Lung (tissue), 11 donors: ENCODE measurements at regions not wholly inside any gene's neighbourhood (a gene's known extent, or its start where the extent isn't known, plus 50 kb on each side); places are given as distances from the start of the nearest gene placed in this dataset.

ENCODE experiments used
- ATAC-seq: fragments of 200-7000 bp; cut with Tn5 transposase; one replicate; pipeline ENCODE4 v1.9.1; 2020; ENCODE audit warnings: moderate number of reproducible peaks; ENCODE audit not compliant: insufficient read depth, low FRiP score
- DNase-seq, 3 donors: peaks; one replicate each; pipeline ENCODE4 v3.0.0-alpha.2; 2013 to 2017
- H3K27ac ChIP-seq, 2 donors: one replicate each; pipeline ENCODE4 v1.5.1; 2013; ENCODE audit warnings: mild to moderate bottlenecking in 2 of 2, moderate library complexity in 2 of 2, control low read depth in 1 of 2, inconsistent platforms in 1 of 2, low read depth in 1 of 2, low read length in 1 of 2
- H3K27me3 ChIP-seq, 3 donors: one replicate each; pipeline ENCODE4 v1.5.1; 2013; ENCODE audit warnings: low read length in 2 of 3; ENCODE audit not compliant: control insufficient read depth in 3 of 3, insufficient read depth in 3 of 3
- H3K36me3 ChIP-seq, 4 donors: one replicate each; pipeline ENCODE4 v1.5.1; 2013; ENCODE audit warnings: low read length in 4 of 4, mild to moderate bottlenecking in 1 of 4, moderate library complexity in 1 of 4; ENCODE audit not compliant: control insufficient read depth in 4 of 4, insufficient read depth in 4 of 4
- H3K4me1 ChIP-seq, 5 donors: one replicate each; pipeline ENCODE4 v1.5.1; 2013; ENCODE audit warnings: low read length in 5 of 5, mild to moderate bottlenecking in 2 of 5, moderate library complexity in 1 of 5; ENCODE audit not compliant: control insufficient read depth in 5 of 5, insufficient read depth in 5 of 5
- H3K4me3 ChIP-seq: one replicate; pipeline ENCODE4 v1.5.1; 2013; ENCODE audit warnings: mild to moderate bottlenecking, control low read depth, moderate library complexity
- H3K9ac ChIP-seq, 2 donors: one replicate each; pipeline ENCODE4 v1.5.1; 2013; ENCODE audit warnings: low read length in 2 of 2, control low read depth in 1 of 2; ENCODE audit not compliant: insufficient read depth in 1 of 2
- H3K9me3 ChIP-seq, 4 donors: one replicate each; pipeline ENCODE4 v1.5.1; 2013; ENCODE audit warnings: low read length in 3 of 4, mild to moderate bottlenecking in 1 of 4, moderate library complexity in 1 of 4; ENCODE audit not compliant: control insufficient read depth in 4 of 4, insufficient read depth in 3 of 4
- CTCF ChIP-seq: IDR thresholded peaks from 2 replicates; pipeline ENCODE4 v1.5.1; 2012; ENCODE audit warnings: mild to moderate bottlenecking; ENCODE audit errors: control extremely low read depth, extremely low read depth
- whole genome bisulfite sequencing, 2 donors: extraction: QIAGEN DNeasy Blood & Tissue Kit; methylation state at CpG; one replicate each; pipeline ENCODE4 v1.1.7; 2013; 5-methylcytosine and 5-hydroxymethylcytosine counted together
- donor health status: control.
- donor health status: control.
- donor health status: Bipolar disorder and iron deficiency.
- donor health status: healthy.
- donor health status: DM: yes; HTN: yes; CAD: no.

GRCh38 chr2:225137971-225138370 is 95.7 kb upstream of the DOCK10 start:
- ATAC-seq (no peak), DNase-seq (no peak)
- WGBS, 2 donors = 67 to 71% methylated on average over 2 of the region's 2 CpGs
- no peak for TF ChIP-seq CTCF
- peaks cover 0 to 3% (median 1%) of the 10 kb centered on the region in 4 donors for H3K9me3 ChIP-seq
- H3K36me3 ChIP-seq = no peaks in the 10 kb centered on the region
- H3K9ac ChIP-seq = no peak overlapping the region
- H3K4me3 ChIP-seq = no peak overlapping the region
- no peak overlapping the region for H3K27ac ChIP-seq
- no peaks in the 10 kb centered on the region for H3K4me1 ChIP-seq
- H3K27me3 ChIP-seq = no peaks in the 10 kb centered on the region

GRCh38 chr2:225136552-225136951 is 94.3 kb upstream of the DOCK10 start:
- ATAC-seq = no peak
- Histone ChIP-seq H3K9ac (no peak overlapping the region), H3K36me3 (no peaks in the 10 kb centered on the region), H3K4me1 (no peaks in the 10 kb centered on the region), H3K9me3 (peaks cover 0 to 3% (median under 1%) of the 10 kb centered on the region in 4 donors), H3K27me3 (no peaks in the 10 kb centered on the region), H3K27ac (no peak overlapping the region), H3K4me3 (no peak overlapping the region)
- no peak for TF ChIP-seq CTCF
- DNase-seq = no peak
- 83 to 89% methylated on average over 1 of the region's 1 CpG for WGBS, 2 donors

GRCh38 chr2:225131898-225132297 is 89.6 kb upstream of the DOCK10 start:
- H3K9me3 ChIP-seq = no peaks in the 10 kb centered on the region
- no peak for DNase-seq
- H3K36me3 ChIP-seq = no peaks in the 10 kb centered on the region
- no peak overlapping the region for H3K9ac ChIP-seq
- no peak overlapping the region for H3K27ac ChIP-seq
- H3K27me3 ChIP-seq = no peaks in the 10 kb centered on the region
- no peak for ATAC-seq
- 91 to 94% methylated on average over 4 of the region's 4 CpGs for WGBS, 2 donors
- no peak overlapping the region for H3K4me3 ChIP-seq
- no peak for TF ChIP-seq CTCF
- no peaks in the 10 kb centered on the region for H3K4me1 ChIP-seq

GRCh38 chr2:225130093-225130492 is 87.8 kb upstream of the DOCK10 start:
- ATAC-seq (no peak), DNase-seq (no peak)
- Histone ChIP-seq H3K27me3 (no peaks in the 10 kb centered on the region), H3K4me1 (no peaks in the 10 kb centered on the region), H3K27ac (no peak overlapping the region), H3K9me3 (no peaks in the 10 kb centered on the region), H3K9ac (no peak overlapping the region), H3K36me3 (no peaks in the 10 kb centered on the region), H3K4me3 (no peak overlapping the region)
- no peak for TF ChIP-seq CTCF
